ENCODE measurements at regions not wholly inside any gene's neighbourhood (a gene's known extent, or its start where the extent isn't known, plus 50 kb on each side); places are given as distances from the start of the nearest gene placed in this dataset.

GRCh38 chr3:71998995-71999673 lies 214.2 kb upstream of the PROK2 start:
- TF ChIP-seq POLR2AphosphoS5 (IDR thresholded peaks at IDR 0.05; ENCODE audit: low read depth) (no peak), CTCF (conservative IDR thresholded peaks at IDR 0.05; ENCODE audit: low read depth in 2 of 2) (no peak), JUNB (IDR thresholded peaks at IDR 0.05; ENCODE audit: unreplicated experiment) (no peak), EZH2 (IDR thresholded peaks at IDR 0.05; ENCODE audit: low read depth, unreplicated experiment) (no peak)
- TF ChIP-seq, protein P1, sequence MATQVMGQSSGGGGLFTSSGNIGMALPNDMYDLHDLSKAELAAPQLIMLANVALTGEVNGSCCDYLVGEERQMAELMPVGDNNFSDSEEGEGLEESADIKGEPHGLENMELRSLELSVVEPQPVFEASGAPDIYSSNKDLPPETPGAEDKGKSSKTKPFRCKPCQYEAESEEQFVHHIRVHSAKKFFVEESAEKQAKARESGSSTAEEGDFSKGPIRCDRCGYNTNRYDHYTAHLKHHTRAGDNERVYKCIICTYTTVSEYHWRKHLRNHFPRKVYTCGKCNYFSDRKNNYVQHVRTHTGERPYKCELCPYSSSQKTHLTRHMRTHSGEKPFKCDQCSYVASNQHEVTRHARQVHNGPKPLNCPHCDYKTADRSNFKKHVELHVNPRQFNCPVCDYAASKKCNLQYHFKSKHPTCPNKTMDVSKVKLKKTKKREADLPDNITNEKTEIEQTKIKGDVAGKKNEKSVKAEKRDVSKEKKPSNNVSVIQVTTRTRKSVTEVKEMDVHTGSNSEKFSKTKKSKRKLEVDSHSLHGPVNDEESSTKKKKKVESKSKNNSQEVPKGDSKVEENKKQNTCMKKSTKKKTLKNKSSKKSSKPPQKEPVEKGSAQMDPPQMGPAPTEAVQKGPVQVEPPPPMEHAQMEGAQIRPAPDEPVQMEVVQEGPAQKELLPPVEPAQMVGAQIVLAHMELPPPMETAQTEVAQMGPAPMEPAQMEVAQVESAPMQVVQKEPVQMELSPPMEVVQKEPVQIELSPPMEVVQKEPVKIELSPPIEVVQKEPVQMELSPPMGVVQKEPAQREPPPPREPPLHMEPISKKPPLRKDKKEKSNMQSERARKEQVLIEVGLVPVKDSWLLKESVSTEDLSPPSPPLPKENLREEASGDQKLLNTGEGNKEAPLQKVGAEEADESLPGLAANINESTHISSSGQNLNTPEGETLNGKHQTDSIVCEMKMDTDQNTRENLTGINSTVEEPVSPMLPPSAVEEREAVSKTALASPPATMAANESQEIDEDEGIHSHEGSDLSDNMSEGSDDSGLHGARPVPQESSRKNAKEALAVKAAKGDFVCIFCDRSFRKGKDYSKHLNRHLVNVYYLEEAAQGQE (IDR thresholded peaks at IDR 0.05; ENCODE audit: unreplicated experiment): no peak
